Spinal cord (tissue), 9 donors: ENCODE measurements at regions not wholly inside any gene's neighbourhood (a gene's known extent, or its start where the extent isn't known, plus 50 kb on each side); places are given as distances from the start of the nearest gene placed in this dataset.

Experiments
- DNase-seq, 6 donors: peaks; one replicate each; pipeline versions ENCODE4 v3.0.0 to v3.0.0-alpha.2; 2013 to 2015; ENCODE audit warnings: low spot score in 6 of 6, low read depth in 4 of 6
- H3K27ac ChIP-seq: one replicate; pipeline ENCODE4 v1.5.1; 2013; ENCODE audit warnings: low read depth, low read length, control low read depth
- H3K27me3 ChIP-seq: one replicate; pipeline ENCODE4 v1.6.1; 2013; ENCODE audit warnings: low read length; ENCODE audit not compliant: control insufficient read depth, insufficient read depth
- H3K36me3 ChIP-seq: one replicate; pipeline ENCODE4 v1.6.1; 2013; ENCODE audit warnings: low read length; ENCODE audit not compliant: control insufficient read depth, insufficient read depth
- H3K4me1 ChIP-seq: one replicate; pipeline ENCODE4 v1.6.1; 2013; ENCODE audit warnings: low read length; ENCODE audit not compliant: control insufficient read depth, insufficient read depth
- H3K4me3 ChIP-seq: one replicate; pipeline ENCODE4 v1.5.1; 2013; ENCODE audit warnings: low read depth, low read length, control low read depth
- H3K9me3 ChIP-seq: one replicate; pipeline ENCODE4 v1.6.1; 2013; ENCODE audit warnings: low read length; ENCODE audit not compliant: control insufficient read depth, insufficient read depth
- WGBS: methylation state at CpG from one replicate; pipeline ENCODE4 v1.1.5; 2013; ENCODE audit warnings: missing lambda C conversion rate; ENCODE audit not compliant: insufficient coverage; 5-methylcytosine and 5-hydroxymethylcytosine counted together
- donor health status: healthy.

- no peaks in the 10 kb centered on the region for H3K4me1 ChIP-seq
- H3K27me3 ChIP-seq = no peaks in the 10 kb centered on the region
- no peak overlapping the region for H3K27ac ChIP-seq
- no peak overlapping the region for H3K4me3 ChIP-seq
- WGBS = 100% methylated on average over 1 of the region's 2 CpGs
- no peaks in the 10 kb centered on the region for H3K36me3 ChIP-seq
- DNase-seq = no peak
- H3K9me3 ChIP-seq = no peaks in the 10 kb centered on the region
Observed at GRCh38 chr6:134866563-134866962, 83.3 kb downstream of the ALDH8A1 start.

GRCh38 chr6:134864558-134864957 lies 85.3 kb downstream of the ALDH8A1 start:
- WGBS = 100% methylated on average over 1 of the region's 3 CpGs
- H3K27ac ChIP-seq = no peak overlapping the region
- no peaks in the 10 kb centered on the region for H3K9me3 ChIP-seq
- no peak for DNase-seq
- H3K4me3 ChIP-seq = no peak overlapping the region
- no peaks in the 10 kb centered on the region for H3K4me1 ChIP-seq
- no peaks in the 10 kb centered on the region for H3K27me3 ChIP-seq
- no peaks in the 10 kb centered on the region for H3K36me3 ChIP-seq

GRCh38 chr6:134863763-134864510 lies 86.0 kb downstream of the ALDH8A1 start:
- H3K36me3 ChIP-seq = no peaks in the 10 kb centered on the region
- no peak for DNase-seq
- WGBS = 90% methylated on average over 5 of the region's 11 CpGs
- H3K4me1 ChIP-seq = no peaks in the 10 kb centered on the region
- no peak overlapping the region for H3K4me3 ChIP-seq
- H3K27ac ChIP-seq = no peak overlapping the region
- no peaks in the 10 kb centered on the region for H3K27me3 ChIP-seq
- no peaks in the 10 kb centered on the region for H3K9me3 ChIP-seq

- no peaks in the 10 kb centered on the region for H3K4me1 ChIP-seq
- no peaks in the 10 kb centered on the region for H3K36me3 ChIP-seq
Observed at GRCh38 chr6:134854366-134854765, 95.5 kb downstream of the ALDH8A1 start.

GRCh38 chr6:134853111-134854055 lies 96.5 kb downstream of the ALDH8A1 start:
- WGBS = 40% methylated on average over 1 of the region's 7 CpGs

More at GRCh38 chr6:134854366-134854765, 95.5 kb downstream of the ALDH8A1 start:
- Histone ChIP-seq H3K4me3 (no peak overlapping the region), H3K27me3 (no peaks in the 10 kb centered on the region), H3K9me3 (no peaks in the 10 kb centered on the region), H3K27ac (no peak overlapping the region)
- WGBS = 0% methylated on average over 1 of the region's 3 CpGs
- DNase-seq = peak in 1 of 6 donors; percentile 39

GRCh38 chr6:134851548-134851947 lies 98.4 kb downstream of the ALDH8A1 start:
- DNase-seq = no peak
- Histone ChIP-seq H3K27me3 (no peaks in the 10 kb centered on the region), H3K27ac (peak overlapping the region; percentile 58), H3K4me1 (no peaks in the 10 kb centered on the region), H3K36me3 (no peaks in the 10 kb centered on the region), H3K9me3 (no peaks in the 10 kb centered on the region), H3K4me3 (no peak overlapping the region)
- WGBS = 94% methylated on average over 3 of the region's 6 CpGs

More at GRCh38 chr6:134853111-134854055, 96.5 kb downstream of the ALDH8A1 start:
- no peak for DNase-seq
- Histone ChIP-seq H3K36me3 (no peaks in the 10 kb centered on the region), H3K4me3 (no peak overlapping the region), H3K9me3 (no peaks in the 10 kb centered on the region), H3K4me1 (no peaks in the 10 kb centered on the region), H3K27me3 (no peaks in the 10 kb centered on the region), H3K27ac (no peak overlapping the region)

GRCh38 chr6:134850721-134851305 lies 99.1 kb downstream of the ALDH8A1 start:
- Histone ChIP-seq H3K9me3 (no peaks in the 10 kb centered on the region), H3K36me3 (no peaks in the 10 kb centered on the region), H3K4me3 (no peak overlapping the region), H3K4me1 (no peaks in the 10 kb centered on the region), H3K27ac (peak overlapping the region; percentile 58), H3K27me3 (no peaks in the 10 kb centered on the region)
- DNase-seq = peak in 2 of 6 donors; percentile 45 to 67
- WGBS = 37% methylated on average over 6 of the region's 11 CpGs

- Histone ChIP-seq H3K4me1 (no peaks in the 10 kb centered on the region), H3K27ac (peak overlapping the region; percentile 16), H3K4me3 (no peak overlapping the region), H3K27me3 (no peaks in the 10 kb centered on the region), H3K36me3 (no peaks in the 10 kb centered on the region), H3K9me3 (no peaks in the 10 kb centered on the region)
- no peak for DNase-seq
- WGBS = 94% methylated on average over 4 of the region's 4 CpGs
Observed at GRCh38 chr6:134849920-134850447, 99.9 kb downstream of the ALDH8A1 start.

GRCh38 chr6:134848076-134848475 lies 101.8 kb downstream of the ALDH8A1 start:
- no peaks in the 10 kb centered on the region for H3K27me3 ChIP-seq
- H3K4me3 ChIP-seq = no peak overlapping the region
- no peaks in the 10 kb centered on the region for H3K4me1 ChIP-seq
- no peaks in the 10 kb centered on the region for H3K9me3 ChIP-seq
- no peak for DNase-seq
- H3K36me3 ChIP-seq = no peaks in the 10 kb centered on the region
- no peak overlapping the region for H3K27ac ChIP-seq
- 95% methylated on average over 6 of the region's 6 CpGs for WGBS
